Mucosa of descending colon (tissue), 3 donors: ENCODE measurements at regions not wholly inside any gene's neighbourhood (a gene's known extent, or its start where the extent isn't known, plus 50 kb on each side); places are given as distances from the start of the nearest gene placed in this dataset.

Source experiments
- ATAC-seq: fragments of 200-7000 bp; cut with Tn5 transposase; one replicate; pipeline ENCODE4 v1.9.1; 2020; ENCODE audit warnings: mild to moderate bottlenecking, moderate library complexity
- DNase-seq, 3 donors: peaks; one replicate each; pipeline ENCODE4 v3.0.0-alpha.2; 2020
- H3K36me3 ChIP-seq: fragments of 200-600 bp; one replicate; pipeline ENCODE4 v1.8.0; 2021; ENCODE audit warnings: low read depth, mild to moderate bottlenecking
- H3K4me1 ChIP-seq: fragments of 200-600 bp; one replicate; pipeline ENCODE4 v1.8.0; 2021; ENCODE audit warnings: low read depth, mild to moderate bottlenecking
- H3K4me3 ChIP-seq: fragments of 200-600 bp; one replicate; pipeline ENCODE4 v1.8.0; 2021; ENCODE audit warnings: mild to moderate bottlenecking
- H3K9me3 ChIP-seq: fragments of 200-600 bp; one replicate; pipeline ENCODE4 v1.8.0; 2021; ENCODE audit warnings: mild to moderate bottlenecking
- intact Hi-C, 2 donors: fragments of 100-400 bp; cut with DNase I in 1 of 2; cut with micrococcal nuclease in 1 of 2; formaldehyde crosslinking; loops; one replicate each; pipeline versions ENCODE4 v1.11.0 to v1.11.1; 2022; cut with DNase I, micrococcal nuclease
- TF ChIP-seq, protein P1 (sequence below): fragments of 200-600 bp; IDR thresholded peaks from one replicate; pipeline ENCODE4 v1.8.0; 2022; ENCODE audit warnings: antibody characterized with exemption, mild to moderate bottlenecking
- donor health status: DM: no; HTN: no; CAD: no; lungs with moderate emphysema.
- donor health status: DM: no; HTN: no; CAD: no.
- donor health status: DM: no; HTN: yes; CAD: no.

DNA sequence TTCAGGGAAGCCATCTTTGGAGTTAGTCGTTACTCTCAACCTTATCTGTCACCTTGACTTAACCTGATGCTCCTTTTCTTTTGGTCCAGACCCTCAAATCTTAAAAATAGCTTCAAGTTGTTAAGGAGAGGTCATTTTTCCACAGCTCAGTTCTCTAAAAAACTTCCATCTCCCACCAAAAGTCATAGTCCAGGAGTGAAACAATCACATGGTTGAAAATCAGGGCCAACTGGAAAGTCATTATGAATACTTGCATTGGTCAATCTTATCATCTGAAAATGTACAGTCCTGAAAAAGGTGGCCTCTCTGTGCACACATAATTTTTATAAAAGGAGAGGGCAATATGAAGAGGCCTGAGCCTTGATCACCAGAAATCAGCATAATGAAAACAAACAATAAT, 195.7 kb downstream of the BCAS1 start:
- Histone ChIP-seq H3K4me3 (no peak overlapping the region), H3K9me3 (no peaks in the 10 kb centered on the region), H3K36me3 (no peaks in the 10 kb centered on the region), H3K4me1 (peaks cover 39% of the 10 kb centered on the region)
- ATAC-seq (no peak), DNase-seq (no peak)
- TF ChIP-seq, protein P1, sequence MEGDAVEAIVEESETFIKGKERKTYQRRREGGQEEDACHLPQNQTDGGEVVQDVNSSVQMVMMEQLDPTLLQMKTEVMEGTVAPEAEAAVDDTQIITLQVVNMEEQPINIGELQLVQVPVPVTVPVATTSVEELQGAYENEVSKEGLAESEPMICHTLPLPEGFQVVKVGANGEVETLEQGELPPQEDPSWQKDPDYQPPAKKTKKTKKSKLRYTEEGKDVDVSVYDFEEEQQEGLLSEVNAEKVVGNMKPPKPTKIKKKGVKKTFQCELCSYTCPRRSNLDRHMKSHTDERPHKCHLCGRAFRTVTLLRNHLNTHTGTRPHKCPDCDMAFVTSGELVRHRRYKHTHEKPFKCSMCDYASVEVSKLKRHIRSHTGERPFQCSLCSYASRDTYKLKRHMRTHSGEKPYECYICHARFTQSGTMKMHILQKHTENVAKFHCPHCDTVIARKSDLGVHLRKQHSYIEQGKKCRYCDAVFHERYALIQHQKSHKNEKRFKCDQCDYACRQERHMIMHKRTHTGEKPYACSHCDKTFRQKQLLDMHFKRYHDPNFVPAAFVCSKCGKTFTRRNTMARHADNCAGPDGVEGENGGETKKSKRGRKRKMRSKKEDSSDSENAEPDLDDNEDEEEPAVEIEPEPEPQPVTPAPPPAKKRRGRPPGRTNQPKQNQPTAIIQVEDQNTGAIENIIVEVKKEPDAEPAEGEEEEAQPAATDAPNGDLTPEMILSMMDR, result no peak
- intact Hi-C loops, result loop anchor here (5.0 to 10.0 kb wide), 2 partner anchors 297 to 300 kb away; no protein-coding TSS in a partner anchor

DNA sequence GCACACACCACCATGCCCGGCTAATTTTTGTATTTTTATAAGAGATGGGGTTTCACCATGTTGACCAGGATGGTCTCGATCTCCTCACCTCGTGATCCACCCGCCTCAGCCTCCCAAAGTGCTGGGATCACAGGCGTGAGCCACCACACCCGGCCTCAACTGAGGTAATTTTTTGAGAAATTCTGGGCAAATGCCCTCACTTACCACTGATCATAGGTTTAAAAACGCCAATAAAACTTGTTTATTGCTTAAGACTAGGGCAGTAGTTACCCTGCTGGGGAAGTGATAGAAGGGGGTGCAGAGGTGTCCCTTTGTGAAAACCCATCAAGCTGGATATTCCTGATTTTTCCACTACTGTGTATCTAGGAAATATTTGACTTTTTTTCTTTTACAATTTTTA, 196.3 kb downstream of the BCAS1 start:
- Histone ChIP-seq H3K4me3 (no peak overlapping the region), H3K36me3 (no peaks in the 10 kb centered on the region), H3K9me3 (no peaks in the 10 kb centered on the region), H3K4me1 (peaks cover 41% of the 10 kb centered on the region)
- TF ChIP-seq, protein P1, result no peak
- no peak for ATAC-seq
- intact Hi-C loops, result loop anchor here (5.0 to 10.0 kb wide), 2 partner anchors 297 to 299 kb away; no protein-coding TSS in a partner anchor
- DNase-seq, result no peak

GRCh38 chr20:53873230-53873604, 197.2 kb downstream of the BCAS1 start:
- Histone ChIP-seq H3K4me3 (no peak overlapping the region), H3K9me3 (no peaks in the 10 kb centered on the region), H3K4me1 (peaks cover 33% of the 10 kb centered on the region), H3K36me3 (no peaks in the 10 kb centered on the region)
- ATAC-seq (peak; percentile 21), DNase-seq (no peak)
- intact Hi-C loops, result loop anchor here (5.0 to 10.0 kb wide), 2 partner anchors 296 to 298 kb away; no protein-coding TSS in a partner anchor
- TF ChIP-seq, protein P1, result no peak

- Histone ChIP-seq H3K4me1 (peaks cover 37% of the 10 kb centered on the region), H3K36me3 (no peaks in the 10 kb centered on the region), H3K4me3 (no peak overlapping the region), H3K9me3 (no peaks in the 10 kb centered on the region)
- DNase-seq (peak in 1 of 3 donors; percentile 51), ATAC-seq (peak; percentile 56)
- intact Hi-C loops, result loop anchor here (5.0 to 10.0 kb wide), 2 partner anchors 295 to 298 kb away; no protein-coding TSS in a partner anchor
- TF ChIP-seq, protein P1, result no peak
These were observed 197.7 kb downstream of the BCAS1 start for GRCh38 chr20:53872561-53873229.

- Histone ChIP-seq H3K9me3 (no peaks in the 10 kb centered on the region), H3K4me3 (no peak overlapping the region), H3K4me1 (peaks cover 41% of the 10 kb centered on the region), H3K36me3 (no peaks in the 10 kb centered on the region)
- ATAC-seq (no peak), DNase-seq (no peak)
- TF ChIP-seq, protein P1, result no peak
- intact Hi-C loops, result loop anchor here (5.0 to 10.0 kb wide), 2 partner anchors 295 to 297 kb away; no protein-coding TSS in a partner anchor
These were observed 198.3 kb downstream of the BCAS1 start for GRCh38 chr20:53872081-53872541.
